Panc1 (cell line): ENCODE measurements at regions not wholly inside any gene's neighbourhood (a gene's known extent, or its start where the extent isn't known, plus 50 kb on each side); places are given as distances from the start of the nearest gene placed in this dataset.

Experiments
- ATAC-seq: fragments of 200-7000 bp; cut with Tn5 transposase; 2 replicates; pipeline ENCODE4 v1.9.1; 2020; ENCODE audit warnings: mild to moderate bottlenecking, moderate library complexity
- BruUV-seq: library from RNA; stranded (reverse); fragments of 400-500 nt; replicated peaks from 2 replicates; lab custom pipeline; 2021; lab: Mats Ljungman, UMichigan
- CTCF ChIA-PET: fragments of 300-600 bp; sonication (Branson Sonifier 250); formaldehyde crosslinking; loops from one replicate; lab custom pipeline; 2022; ENCODE audit warnings: antibody characterized with exemption; lab: Charles Lee
- POLR2A ChIA-PET: fragments of 300-600 bp; sonication (Branson Sonifier 250); formaldehyde crosslinking; loops from one replicate; lab custom pipeline; 2022; ENCODE audit warnings: antibody characterized with exemption; lab: Charles Lee
- DNase-seq: peaks from one replicate; pipeline ENCODE4 v3.0.0-alpha.2; 2010; ENCODE audit warnings: low read depth, low spot score
- H3K27ac ChIP-seq: 2 replicates; pipeline ENCODE4 v1.5.1; 2011; ENCODE audit warnings: mild to moderate bottlenecking, low read length, inconsistent platforms
- H3K27me3 ChIP-seq: fragments of 200-500 bp; sonication (Bioruptor generic); 2 replicates; pipeline ENCODE4 v1.6.0; 2014; ENCODE audit warnings: low read length, inconsistent platforms; ENCODE audit not compliant: control insufficient read depth, insufficient read depth
- H3K36me3 ChIP-seq: fragments of 200-500 bp; sonication (Bioruptor generic); 2 replicates; pipeline ENCODE4 v1.5.1; 2014; ENCODE audit warnings: inconsistent platforms, mild to moderate bottlenecking, low read length, moderate library complexity; ENCODE audit not compliant: control insufficient read depth, insufficient read depth
- H3K4me1 ChIP-seq: 2 replicates; pipeline ENCODE4 v1.5.1; 2011; ENCODE audit warnings: inconsistent platforms, mild to moderate bottlenecking, low read length, moderate library complexity; ENCODE audit not compliant: control insufficient read depth, insufficient read depth
- H3K4me3 ChIP-seq, 2 experiments: 2 replicates each; pipeline ENCODE4 v1.5.1; 2011 to 2012; ENCODE audit warnings: low read depth in 2 of 2, low read length in 2 of 2, mild to moderate bottlenecking in 2 of 2, inconsistent platforms in 1 of 2, moderate library complexity in 1 of 2
- H3K9me3 ChIP-seq: fragments of 200-500 bp; sonication (Bioruptor generic); 2 replicates; pipeline ENCODE4 v1.5.1; 2014; ENCODE audit warnings: low read depth, mild to moderate bottlenecking, inconsistent platforms, low read length, moderate library complexity; ENCODE audit not compliant: control insufficient read depth, insufficient read depth
- POLR2AphosphoS5 ChIP-seq: IDR thresholded peaks from 2 replicates; pipeline ENCODE4 v1.6.1; 2012; ENCODE audit warnings: mild to moderate bottlenecking, low read depth, low read length, moderate library complexity
- SIN3A ChIP-seq: IDR thresholded peaks from 2 replicates; pipeline ENCODE4 v1.6.1; 2012; ENCODE audit warnings: low read depth, mild to moderate bottlenecking, low read length, moderate library complexity, borderline replicate concordance; ENCODE audit not compliant: insufficient read depth
- TCF7L2 ChIP-seq: IDR thresholded peaks from 2 replicates; pipeline ENCODE4 v1.6.1; 2011; ENCODE audit warnings: mild to moderate bottlenecking, low read depth, low read length, inconsistent platforms
- in situ Hi-C: cut with HindIII; loops from 2 replicates; pipeline ENCODE4 v1.10.0; 2016; ENCODE audit warnings: low sequenced_read_pairs, low pct_unique_long_range_greater_than_20kb
- intact Hi-C: fragments of 100-400 bp; cut with micrococcal nuclease; formaldehyde crosslinking; loops from one replicate; pipeline ENCODE4 v1.10.0; 2022; ENCODE audit not compliant: unreplicated experiment
- TF ChIP-seq, protein P1 (sequence below): fragments of 450-650 bp; IDR thresholded peaks from 2 replicates; pipeline ENCODE4 v1.5.1; 2017; ENCODE audit warnings: mild to moderate bottlenecking
- TF ChIP-seq, protein P2 (sequence below), 2 experiments: IDR thresholded peaks; 2 replicates each; pipeline ENCODE4 v1.6.1; 2011 to 2012; ENCODE audit warnings: low read depth in 2 of 2, control low read depth in 1 of 2, low read length in 1 of 2, mild to moderate bottlenecking in 1 of 2, moderate library complexity in 1 of 2; ENCODE audit not compliant: insufficient read depth in 1 of 2

DNA sequence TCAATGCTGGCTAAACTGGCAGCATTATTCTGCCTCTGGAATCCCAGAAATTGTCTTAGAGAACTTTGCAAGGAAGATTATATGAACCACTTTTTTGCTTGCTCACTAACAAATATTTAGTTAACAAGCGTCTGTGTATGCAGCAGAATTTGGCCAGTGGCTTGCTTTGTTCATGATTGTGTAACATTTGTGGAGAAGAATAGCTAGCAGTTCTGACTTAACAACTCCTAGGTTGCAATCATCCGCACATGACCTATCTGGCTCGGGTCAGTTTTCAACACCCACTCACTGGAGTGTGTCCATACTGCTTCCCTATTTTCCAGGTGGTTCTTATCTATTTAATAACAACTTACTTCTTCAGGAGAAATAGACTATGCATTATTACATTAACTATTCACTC, 98.5 kb downstream of the SNX18 start:
- intact Hi-C loops: no loop called here
- Histone ChIP-seq H3K36me3 (no peaks in the 10 kb centered on the region), H3K4me1 (no peaks in the 10 kb centered on the region), H3K27me3 (no peaks in the 10 kb centered on the region), H3K4me3 (no peak overlapping the region), H3K27ac (no peak overlapping the region), H3K9me3 (no peaks in the 10 kb centered on the region)
- no peak for TF ChIP-seq TCF7L2
- TF ChIP-seq SIN3A: no peak
- no peak for TF ChIP-seq POLR2AphosphoS5
- TF ChIP-seq, protein P1, sequence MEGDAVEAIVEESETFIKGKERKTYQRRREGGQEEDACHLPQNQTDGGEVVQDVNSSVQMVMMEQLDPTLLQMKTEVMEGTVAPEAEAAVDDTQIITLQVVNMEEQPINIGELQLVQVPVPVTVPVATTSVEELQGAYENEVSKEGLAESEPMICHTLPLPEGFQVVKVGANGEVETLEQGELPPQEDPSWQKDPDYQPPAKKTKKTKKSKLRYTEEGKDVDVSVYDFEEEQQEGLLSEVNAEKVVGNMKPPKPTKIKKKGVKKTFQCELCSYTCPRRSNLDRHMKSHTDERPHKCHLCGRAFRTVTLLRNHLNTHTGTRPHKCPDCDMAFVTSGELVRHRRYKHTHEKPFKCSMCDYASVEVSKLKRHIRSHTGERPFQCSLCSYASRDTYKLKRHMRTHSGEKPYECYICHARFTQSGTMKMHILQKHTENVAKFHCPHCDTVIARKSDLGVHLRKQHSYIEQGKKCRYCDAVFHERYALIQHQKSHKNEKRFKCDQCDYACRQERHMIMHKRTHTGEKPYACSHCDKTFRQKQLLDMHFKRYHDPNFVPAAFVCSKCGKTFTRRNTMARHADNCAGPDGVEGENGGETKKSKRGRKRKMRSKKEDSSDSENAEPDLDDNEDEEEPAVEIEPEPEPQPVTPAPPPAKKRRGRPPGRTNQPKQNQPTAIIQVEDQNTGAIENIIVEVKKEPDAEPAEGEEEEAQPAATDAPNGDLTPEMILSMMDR: no peak
- TF ChIP-seq, protein P2, sequence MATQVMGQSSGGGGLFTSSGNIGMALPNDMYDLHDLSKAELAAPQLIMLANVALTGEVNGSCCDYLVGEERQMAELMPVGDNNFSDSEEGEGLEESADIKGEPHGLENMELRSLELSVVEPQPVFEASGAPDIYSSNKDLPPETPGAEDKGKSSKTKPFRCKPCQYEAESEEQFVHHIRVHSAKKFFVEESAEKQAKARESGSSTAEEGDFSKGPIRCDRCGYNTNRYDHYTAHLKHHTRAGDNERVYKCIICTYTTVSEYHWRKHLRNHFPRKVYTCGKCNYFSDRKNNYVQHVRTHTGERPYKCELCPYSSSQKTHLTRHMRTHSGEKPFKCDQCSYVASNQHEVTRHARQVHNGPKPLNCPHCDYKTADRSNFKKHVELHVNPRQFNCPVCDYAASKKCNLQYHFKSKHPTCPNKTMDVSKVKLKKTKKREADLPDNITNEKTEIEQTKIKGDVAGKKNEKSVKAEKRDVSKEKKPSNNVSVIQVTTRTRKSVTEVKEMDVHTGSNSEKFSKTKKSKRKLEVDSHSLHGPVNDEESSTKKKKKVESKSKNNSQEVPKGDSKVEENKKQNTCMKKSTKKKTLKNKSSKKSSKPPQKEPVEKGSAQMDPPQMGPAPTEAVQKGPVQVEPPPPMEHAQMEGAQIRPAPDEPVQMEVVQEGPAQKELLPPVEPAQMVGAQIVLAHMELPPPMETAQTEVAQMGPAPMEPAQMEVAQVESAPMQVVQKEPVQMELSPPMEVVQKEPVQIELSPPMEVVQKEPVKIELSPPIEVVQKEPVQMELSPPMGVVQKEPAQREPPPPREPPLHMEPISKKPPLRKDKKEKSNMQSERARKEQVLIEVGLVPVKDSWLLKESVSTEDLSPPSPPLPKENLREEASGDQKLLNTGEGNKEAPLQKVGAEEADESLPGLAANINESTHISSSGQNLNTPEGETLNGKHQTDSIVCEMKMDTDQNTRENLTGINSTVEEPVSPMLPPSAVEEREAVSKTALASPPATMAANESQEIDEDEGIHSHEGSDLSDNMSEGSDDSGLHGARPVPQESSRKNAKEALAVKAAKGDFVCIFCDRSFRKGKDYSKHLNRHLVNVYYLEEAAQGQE (IDR thresholded peaks at IDR 0.05; ENCODE audit: insufficient read depth in 1 of 2, low read depth in 2 of 2, low read length in 1 of 2): no peak
- DNase-seq: no peak
- in situ Hi-C loops: no loop called here
- ChIA-PET POLR2A (no interaction called here), CTCF (no interaction called here)
- ATAC-seq: no peak
- BruUV-seq: no TSS peak

DNA sequence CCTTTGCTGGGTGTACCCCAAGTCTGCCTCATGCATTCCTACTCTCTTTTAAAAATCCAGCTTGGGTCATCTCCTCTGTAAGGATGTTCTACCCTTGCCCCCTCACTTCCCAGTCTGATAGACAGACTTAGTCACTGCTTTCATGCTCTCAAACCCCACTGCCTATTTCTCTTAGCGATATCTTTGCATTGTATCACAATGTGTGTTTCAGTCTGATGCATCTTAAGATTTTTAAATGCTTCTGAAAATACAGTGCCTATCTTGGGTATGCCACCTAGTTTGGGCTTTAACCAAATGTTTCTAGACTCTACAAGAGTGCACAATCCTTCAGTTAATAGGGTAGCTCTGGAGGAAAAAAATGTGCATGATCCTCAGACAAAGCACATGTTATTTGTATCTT, 97.8 kb downstream of the SNX18 start:
- no peaks in the 10 kb centered on the region for H3K27me3 ChIP-seq
- POLR2A ChIA-PET: no interaction called here
- BruUV-seq: no TSS peak
- no peak for TF ChIP-seq TCF7L2
- TF ChIP-seq, protein P1: no peak
- TF ChIP-seq, protein P2 (IDR thresholded peaks at IDR 0.05; ENCODE audit: insufficient read depth in 1 of 2, low read depth in 2 of 2, low read length in 1 of 2): no peak
- no peak for TF ChIP-seq SIN3A
- no peak for TF ChIP-seq POLR2AphosphoS5
- ATAC-seq (no peak), DNase-seq (no peak)
- H3K27ac ChIP-seq: no peak overlapping the region
- CTCF ChIA-PET: no interaction called here
- in situ Hi-C loops (no loop called here), intact Hi-C loops (no loop called here)
- no peaks in the 10 kb centered on the region for H3K4me1 ChIP-seq
- no peak overlapping the region for H3K4me3 ChIP-seq
- no peaks in the 10 kb centered on the region for H3K36me3 ChIP-seq
- no peaks in the 10 kb centered on the region for H3K9me3 ChIP-seq
